Bronchial epithelial cell (primary cell): ENCODE measurements at regions not wholly inside any gene's neighbourhood (a gene's known extent, or its start where the extent isn't known, plus 50 kb on each side); places are given as distances from the start of the nearest gene placed in this dataset.
"Not testable (repeated sequence)": the region's sequence is repeated elsewhere in the genome, so short reads cannot be mapped to it uniquely, and the experiment has no call there.

Experiments used
- DNase-seq: peaks from one replicate; pipeline ENCODE4 v3.0.0-alpha.2; 2010; ENCODE audit warnings: low read depth
- FAIRE-seq: peaks from 2 replicates; lab custom pipeline; 2011; peaks lifted over from hg19 to GRCh38; lab: Jason Lieb, UNC
- H3K27me3 ChIP-seq: 2 replicates; pipeline ENCODE4 v1.5.1; 2011; ENCODE audit warnings: low read length; ENCODE audit not compliant: control insufficient read depth, insufficient read depth
- H3K36me3 ChIP-seq: 2 replicates; pipeline ENCODE4 v1.5.1; 2011; ENCODE audit warnings: low read length; ENCODE audit not compliant: control insufficient read depth, insufficient read depth
- H3K4me3 ChIP-seq: 2 replicates; pipeline ENCODE4 v1.5.1; 2011; ENCODE audit warnings: mild to moderate bottlenecking, low read depth, low read length, control low read depth
- CTCF ChIP-seq: IDR thresholded peaks from 2 replicates; pipeline ENCODE4 v1.5.1; 2011; ENCODE audit warnings: mild to moderate bottlenecking, moderate library complexity, low read length, control low read depth, inconsistent platforms; ENCODE audit not compliant: insufficient read depth, severe bottlenecking

GRCh38 chr3:6697722-6698121 is 163.2 kb upstream of the GRM7 start:
- Histone ChIP-seq H3K27me3 (no peaks in the 10 kb centered on the region), H3K4me3 (no peak overlapping the region), H3K36me3 (no peaks in the 10 kb centered on the region)
- TF ChIP-seq CTCF, result no peak
- no peak for DNase-seq
- no peak for FAIRE-seq

- H3K4me3 ChIP-seq, H3K27me3 ChIP-seq, DNase-seq, FAIRE-seq, H3K36me3 ChIP-seq: not testable (repeated sequence)
Observed at GRCh38 chr3:6704817-6705216, 156.1 kb upstream of the GRM7 start.

- DNase-seq (no peak), FAIRE-seq (no peak)
- no peaks in the 10 kb centered on the region for H3K27me3 ChIP-seq
- H3K4me3 ChIP-seq, result no peak overlapping the region
- TF ChIP-seq CTCF, result no peak
- H3K36me3 ChIP-seq, result no peaks in the 10 kb centered on the region
Observed at GRCh38 chr3:6706777-6707176, 154.1 kb upstream of the GRM7 start.

GRCh38 chr3:6709178-6709577 is 151.7 kb upstream of the GRM7 start:
- no peak for TF ChIP-seq CTCF
- FAIRE-seq, result no peak
- Histone ChIP-seq H3K4me3 (no peak overlapping the region), H3K36me3 (no peaks in the 10 kb centered on the region), H3K27me3 (no peaks in the 10 kb centered on the region)
- DNase-seq, result no peak

- DNase-seq (no peak), FAIRE-seq (no peak)
- Histone ChIP-seq H3K27me3 (no peaks in the 10 kb centered on the region), H3K4me3 (no peak overlapping the region), H3K36me3 (no peaks in the 10 kb centered on the region)
- TF ChIP-seq CTCF, result no peak
Observed at GRCh38 chr3:6714962-6715361, 146.0 kb upstream of the GRM7 start.

- Histone ChIP-seq H3K36me3 (no peaks in the 10 kb centered on the region), H3K27me3 (no peaks in the 10 kb centered on the region), H3K4me3 (no peak overlapping the region)
- FAIRE-seq (no peak), DNase-seq (no peak)
- no peak for TF ChIP-seq CTCF
Observed at GRCh38 chr3:6716420-6716819, 144.5 kb upstream of the GRM7 start.
